ENCODE measurements at regions not wholly inside any gene's neighbourhood (a gene's known extent, or its start where the extent isn't known, plus 50 kb on each side); places are given as distances from the start of the nearest gene placed in this dataset.

DNA sequence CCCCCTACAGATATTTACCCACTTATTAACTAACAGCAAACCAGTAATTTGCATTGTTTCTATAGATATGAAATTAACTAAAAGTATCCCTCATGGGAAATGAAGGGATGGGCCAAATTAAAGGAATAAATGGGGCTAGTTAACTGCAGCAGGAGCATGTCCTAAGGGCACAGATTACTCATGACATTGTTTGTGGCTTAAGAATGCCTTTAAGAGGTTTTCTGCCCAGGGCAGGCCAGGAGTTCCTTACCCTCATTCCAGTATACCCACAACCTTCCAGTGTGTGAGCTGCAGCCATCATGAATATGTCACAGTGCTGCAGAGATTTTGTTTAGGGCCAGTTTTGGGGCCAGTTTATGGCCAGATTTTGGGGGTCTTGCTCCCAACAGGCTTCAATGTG, 1101.9 kb downstream of the PRIM2 start:
- no peak for DNase-seq (ENCODE audit: low spot score)
- in situ Hi-C loops (cut with MboI; ENCODE audit: low pct_unique_long_range_greater_than_20kb, low sequenced_read_pairs, unreplicated experiment): no loop called here
- TF ChIP-seq CTCF (IDR thresholded peaks at IDR 0.05; ENCODE audit: extremely low read depth, insufficient read depth, missing control alignments): no peak
